Common myeloid progenitor, CD34-positive (primary cell): ENCODE measurements at regions not wholly inside any gene's neighbourhood (a gene's known extent, or its start where the extent isn't known, plus 50 kb on each side); places are given as distances from the start of the nearest gene placed in this dataset.

Experiments used
- CTCF ChIA-PET: fragments of 350-600 bp; sonication (Branson Sonifier 250); formaldehyde crosslinking; loops from one replicate; lab custom pipeline; 2021; ENCODE audit warnings: antibody characterized with exemption; lab: Charles Lee
- POLR2A ChIA-PET: fragments of 350-600 bp; sonication (Branson Sonifier 250); formaldehyde crosslinking; loops from one replicate; lab custom pipeline; 2021; ENCODE audit warnings: antibody characterized with exemption; lab: Charles Lee
- DNase-seq, 3 donors: peaks; one replicate each; pipeline versions ENCODE4 v3.0.0 to v3.0.0-alpha.2; 2013
- H3K27ac ChIP-seq, 2 experiments: 1 replicate in 1 of 2; 2 replicates in 1 of 2; pipeline ENCODE4 v1.7.0; 2013; ENCODE audit warnings: inconsistent platforms in 2 of 2, low read length in 2 of 2, mild to moderate bottlenecking in 2 of 2, low read depth in 1 of 2, moderate library complexity in 1 of 2; ENCODE audit not compliant: severe bottlenecking in 2 of 2, insufficient read depth in 1 of 2, poor library complexity in 1 of 2
- H3K27me3 ChIP-seq, 5 experiments: replicated peaks in 2 of 5; 1 replicate in 3 of 5; 2 replicates in 2 of 5; pipeline versions ENCODE4 v1.6.1 to v1.7.0; 2013; ENCODE audit warnings: low read length in 4 of 5, mild to moderate bottlenecking in 2 of 5, moderate library complexity in 2 of 5, inconsistent platforms in 1 of 5; ENCODE audit not compliant: insufficient read depth in 5 of 5, control insufficient read depth in 4 of 5
- H3K36me3 ChIP-seq, 4 experiments: 1 replicate in 2 of 4; 2 replicates in 2 of 4; pipeline versions ENCODE4 v1.6.1 to v1.7.0; 2013; ENCODE audit warnings: low read length in 3 of 4, control low read depth in 1 of 4, mild to moderate bottlenecking in 1 of 4; ENCODE audit not compliant: control insufficient read depth in 4 of 4, insufficient read depth in 4 of 4
- H3K4me1 ChIP-seq, 4 experiments: 1 replicate in 3 of 4; 2 replicates in 1 of 4; pipeline versions ENCODE4 v1.6.1 to v1.7.1; 2013; ENCODE audit warnings: low read length in 3 of 4, mild to moderate bottlenecking in 3 of 4, control low read depth in 1 of 4, inconsistent platforms in 1 of 4, moderate library complexity in 1 of 4; ENCODE audit not compliant: control insufficient read depth in 4 of 4, insufficient read depth in 4 of 4; ENCODE audit errors: control extremely low read depth in 1 of 4
- H3K4me3 ChIP-seq, 7 experiments: 1 replicate in 4 of 7; 2 replicates in 3 of 7; pipeline versions ENCODE4 v1.5.1 to v1.7.0; 2013; ENCODE audit warnings: mild to moderate bottlenecking in 7 of 7, low read length in 6 of 7, moderate library complexity in 6 of 7, inconsistent platforms in 2 of 7, low read depth in 2 of 7, control low read depth in 1 of 7; ENCODE audit not compliant: insufficient read depth in 4 of 7, control insufficient read depth in 1 of 7; ENCODE audit errors: extremely low read depth in 1 of 7
- H3K9me3 ChIP-seq, 5 experiments: 1 replicate in 4 of 5; 2 replicates in 1 of 5; pipeline versions ENCODE4 v1.6.1 to v1.7.1; 2013; ENCODE audit warnings: low read length in 4 of 5, mild to moderate bottlenecking in 2 of 5, inconsistent platforms in 1 of 5, low read depth in 1 of 5, moderate library complexity in 1 of 5; ENCODE audit not compliant: control insufficient read depth in 4 of 5, insufficient read depth in 2 of 5; ENCODE audit errors: control extremely low read depth in 1 of 5
- WGBS: methylation state at CpG from one replicate; pipeline ENCODE4 v1.1.5; 2013; ENCODE audit not compliant: insufficient coverage; 5-methylcytosine and 5-hydroxymethylcytosine counted together

DNA sequence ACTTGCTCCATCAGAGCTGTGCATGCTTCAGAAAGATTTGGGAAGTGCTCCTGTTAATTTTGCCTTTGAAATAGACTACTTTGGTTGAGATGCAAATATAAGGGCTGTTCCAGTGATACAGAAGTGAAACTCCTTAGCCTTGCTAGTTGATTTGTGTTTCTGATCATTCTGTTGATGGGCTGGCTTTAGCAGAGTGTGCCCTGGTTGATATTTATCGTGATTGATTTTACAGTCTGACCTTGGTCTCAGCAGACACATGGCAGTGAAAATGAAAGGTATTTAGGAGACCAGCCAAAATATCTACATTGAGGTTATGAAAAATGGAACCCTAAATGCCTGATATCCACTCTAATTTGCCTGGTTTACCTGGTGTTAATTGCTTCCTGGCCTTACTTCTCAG, 122.1 kb upstream of the CEP162 start:
- no peaks in the 10 kb centered on the region for H3K27me3 ChIP-seq
- WGBS, result 86% methylated on average over 1 of the region's 1 CpG

DNA sequence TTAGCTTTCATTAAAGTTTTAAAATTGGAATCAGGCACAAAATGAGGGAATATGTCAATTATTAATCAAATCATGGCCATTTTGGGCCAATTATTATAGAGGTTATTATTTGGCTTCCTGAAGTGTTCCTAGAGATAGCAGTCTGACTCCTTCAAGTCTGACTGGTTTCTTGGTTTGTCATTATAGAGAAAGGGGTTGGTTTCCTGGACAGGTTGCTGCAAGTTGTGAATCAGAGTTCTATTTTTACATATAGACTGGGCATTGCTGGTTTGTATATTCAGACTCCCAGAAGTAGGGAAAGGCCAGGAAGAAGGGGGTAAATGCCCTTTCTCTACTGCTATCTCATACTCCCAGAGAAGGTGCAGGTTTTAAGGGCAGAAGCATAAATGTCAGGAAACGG, 121.4 kb upstream of the CEP162 start:
- ChIA-PET CTCF (no interaction called here), POLR2A (no interaction called here)
- Histone ChIP-seq H3K27me3 (no peaks in the 10 kb centered on the region), H3K4me3 (no peak overlapping the region), H3K4me1 (no peaks in the 10 kb centered on the region), H3K36me3 (no peaks in the 10 kb centered on the region), H3K9me3 (no peaks in the 10 kb centered on the region), H3K27ac (no peak overlapping the region)
- WGBS, result no CpG with 5 or more reads among the region's 1 CpG
- DNase-seq, result no peak

More for the DNA sequence above, 122.1 kb upstream of the CEP162 start:
- Histone ChIP-seq H3K9me3 (no peaks in the 10 kb centered on the region), H3K4me1 (no peaks in the 10 kb centered on the region), H3K4me3 (no peak overlapping the region), H3K36me3 (no peaks in the 10 kb centered on the region), H3K27ac (no peak overlapping the region)
- CTCF ChIA-PET, result no interaction called here
- no peak for DNase-seq
- POLR2A ChIA-PET, result no interaction called here

DNA sequence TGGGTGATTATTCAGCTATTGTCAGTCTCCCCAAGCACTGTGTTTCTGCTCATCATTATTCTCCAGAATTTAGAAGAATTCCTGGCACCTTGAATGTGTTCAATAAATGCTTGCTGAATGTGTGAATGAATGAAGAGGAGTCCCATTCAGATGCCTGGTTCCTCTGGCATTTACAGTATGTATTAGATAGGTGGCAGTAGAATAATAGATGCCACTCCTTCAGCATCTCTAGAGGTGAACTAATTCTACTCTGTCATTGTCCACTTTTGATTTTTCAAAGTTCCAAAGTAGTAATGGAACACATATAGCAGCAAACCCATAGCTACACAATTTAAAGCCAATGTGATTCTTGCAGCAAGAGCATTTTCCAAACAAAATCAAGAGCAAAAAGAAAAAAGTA, 118.9 kb upstream of the CEP162 start:
- CTCF ChIA-PET, result no interaction called here

DNA sequence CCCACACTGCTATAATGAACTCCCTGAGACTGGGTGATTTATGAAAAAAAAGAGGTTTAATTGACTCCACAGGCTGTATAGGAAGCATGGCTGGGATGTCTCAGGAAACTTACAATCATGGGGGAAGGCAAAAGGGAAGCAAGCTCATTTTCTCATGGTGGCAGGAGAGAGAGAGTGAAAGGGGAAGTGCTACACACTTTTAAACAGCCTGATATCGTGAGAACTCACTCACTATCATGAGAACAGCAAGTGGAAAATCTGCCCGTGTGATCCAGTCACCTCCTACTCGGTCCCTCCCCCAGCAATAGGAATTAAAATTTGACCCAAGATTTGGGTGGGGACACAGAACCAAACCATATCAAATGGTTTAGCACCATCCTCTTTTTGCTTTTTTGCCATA, 116.6 kb upstream of the CEP162 start:
- CTCF ChIA-PET, result no interaction called here
- Histone ChIP-seq H3K27me3 (no peaks in the 10 kb centered on the region), H3K27ac (no peak overlapping the region), H3K4me1 (no peaks in the 10 kb centered on the region), H3K4me3 (no peak overlapping the region), H3K36me3 (no peaks in the 10 kb centered on the region), H3K9me3 (no peaks in the 10 kb centered on the region)
- DNase-seq, result no peak
- POLR2A ChIA-PET, result no interaction called here
- 82% methylated on average over 2 of the region's 3 CpGs for WGBS

More for the DNA sequence above, 118.9 kb upstream of the CEP162 start:
- H3K27ac ChIP-seq, result no peak overlapping the region
- POLR2A ChIA-PET, result no interaction called here
- no peak overlapping the region for H3K4me3 ChIP-seq
- no peaks in the 10 kb centered on the region for H3K27me3 ChIP-seq
- H3K4me1 ChIP-seq, result no peaks in the 10 kb centered on the region
- H3K36me3 ChIP-seq, result no peaks in the 10 kb centered on the region
- no peak for DNase-seq
- H3K9me3 ChIP-seq, result no peaks in the 10 kb centered on the region

DNA sequence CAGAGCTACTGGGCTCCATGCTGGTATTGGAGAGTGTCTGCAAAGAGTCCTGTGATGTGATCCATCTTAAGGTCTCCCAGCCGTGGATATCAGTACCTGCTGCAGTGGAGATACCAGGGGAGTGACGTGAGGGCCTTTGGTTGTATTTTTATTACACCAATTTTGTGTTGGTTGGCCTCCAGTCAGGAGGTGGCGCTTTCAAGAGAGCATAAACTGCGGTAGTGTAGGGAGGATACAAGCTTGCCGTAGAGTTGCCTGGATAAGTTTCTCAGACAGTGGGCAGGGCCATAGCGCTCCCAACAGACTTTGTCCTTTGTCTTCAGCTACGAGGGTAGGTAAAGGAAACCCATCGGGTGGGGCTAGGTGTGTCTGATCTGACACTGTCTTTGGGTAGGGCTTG, 113.0 kb upstream of the CEP162 start:
- Histone ChIP-seq H3K27ac (no peak overlapping the region), H3K27me3 (no peaks in the 10 kb centered on the region), H3K36me3 (no peaks in the 10 kb centered on the region), H3K4me1 (no peaks in the 10 kb centered on the region), H3K9me3 (no peaks in the 10 kb centered on the region), H3K4me3 (no peak overlapping the region)
- WGBS, result 85% methylated on average over 7 of the region's 8 CpGs
- POLR2A ChIA-PET, result no interaction called here
- DNase-seq, result no peak
- CTCF ChIA-PET, result no interaction called here

DNA sequence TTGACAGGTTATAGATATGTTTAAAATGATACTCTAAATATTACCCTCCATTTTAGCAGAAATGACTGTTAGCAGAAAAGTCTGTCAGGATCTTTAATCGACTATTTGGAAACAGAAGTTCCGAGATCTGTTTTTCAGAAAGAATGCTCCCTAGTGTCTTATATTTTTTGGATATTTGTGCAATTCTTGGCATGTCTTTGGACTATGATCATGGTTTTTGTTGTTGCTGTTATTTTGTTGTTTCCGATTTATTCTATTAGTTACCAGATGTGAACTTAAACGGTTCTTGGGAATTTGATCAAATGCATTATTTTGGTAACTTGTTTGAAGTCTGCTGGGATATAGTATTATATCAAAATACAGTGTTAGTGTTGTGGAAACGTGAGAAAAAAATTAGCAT, 106.4 kb upstream of the CEP162 start:
- ChIA-PET POLR2A (no interaction called here), CTCF (no interaction called here)
- Histone ChIP-seq H3K27me3 (no peaks in the 10 kb centered on the region), H3K36me3 (no peaks in the 10 kb centered on the region), H3K4me3 (no peak overlapping the region), H3K27ac (no peak overlapping the region), H3K4me1 (no peaks in the 10 kb centered on the region), H3K9me3 (no peaks in the 10 kb centered on the region)
- DNase-seq, result no peak
- WGBS, result 50% methylated on average over 2 of the region's 5 CpGs

DNA sequence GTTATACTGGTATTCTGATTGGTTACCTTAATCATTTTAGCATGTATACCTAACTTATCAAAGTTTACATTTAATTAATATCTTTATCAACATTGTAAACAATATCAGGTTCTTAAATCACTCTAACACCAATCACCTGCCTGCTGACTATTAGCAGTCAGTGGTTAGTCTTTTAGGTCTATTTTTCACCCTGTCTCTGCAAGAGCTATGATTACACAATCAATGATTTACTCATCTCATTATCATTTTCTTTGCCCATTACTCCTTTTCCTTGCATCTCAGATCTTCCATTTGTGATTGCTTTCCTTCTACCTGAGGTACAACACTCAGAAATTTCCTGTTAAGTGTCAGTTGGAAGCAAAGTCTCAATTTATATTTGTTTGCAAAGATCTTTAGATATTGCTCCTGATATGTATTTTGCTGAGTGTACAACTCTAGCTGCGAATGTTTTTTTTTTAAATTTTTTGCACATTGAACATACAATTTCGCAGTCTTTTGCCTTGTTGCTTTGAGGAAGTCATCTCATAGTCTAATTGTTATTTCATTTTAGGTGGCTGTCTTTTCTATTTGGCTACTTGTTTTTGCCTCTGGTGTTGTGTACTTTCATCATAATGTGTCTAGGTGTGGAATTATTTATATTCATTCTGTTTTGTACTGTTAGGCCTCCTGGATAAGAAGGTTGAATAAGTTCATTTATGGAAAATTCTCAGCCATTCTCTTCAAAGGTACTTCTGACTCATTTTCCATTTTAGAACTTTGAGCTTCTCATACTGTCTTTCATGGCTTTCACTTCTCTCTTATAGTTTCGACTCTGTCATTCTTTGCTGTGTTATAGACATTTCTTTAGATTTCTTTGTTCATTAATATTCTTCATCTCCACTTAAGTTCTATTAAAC, 104.9 kb upstream of the CEP162 start:
- ChIA-PET CTCF (no interaction called here), POLR2A (no interaction called here)
- WGBS, result no CpG with 5 or more reads among the region's 3 CpGs
- no peaks in the 10 kb centered on the region for H3K9me3 ChIP-seq
- no peak for DNase-seq
- H3K4me1 ChIP-seq, result no peaks in the 10 kb centered on the region
- H3K27ac ChIP-seq, result no peak overlapping the region
- H3K36me3 ChIP-seq, result no peaks in the 10 kb centered on the region
- H3K27me3 ChIP-seq, result no peaks in the 10 kb centered on the region
- no peak overlapping the region for H3K4me3 ChIP-seq
